Right hindlimb (tissue), 1 donor: ENCODE measurements at regions not wholly inside any gene's neighbourhood (a gene's known extent, or its start where the extent isn't known, plus 50 kb on each side); places are given as distances from the start of the nearest gene placed in this dataset.
"Not testable (repeated sequence)": the region's sequence is repeated elsewhere in the genome, so short reads cannot be mapped to it uniquely, and the experiment has no call there.

Source experiments
- DNase-seq: peaks from one replicate; pipeline ENCODE4 v3.0.0-alpha.2; 2018

- not testable (repeated sequence) for DNase-seq
Observed at GRCh38 chr2:156254637-156255067, 77.9 kb downstream of the NR4A2 start.

GRCh38 chr2:156253765-156254164, 78.8 kb downstream of the NR4A2 start:
- DNase-seq: no peak

- no peak for DNase-seq
Observed at GRCh38 chr2:156242874-156243273, 89.6 kb downstream of the NR4A2 start.

GRCh38 chr2:156237558-156237957, 95.0 kb downstream of the NR4A2 start:
- no peak for DNase-seq

- no peak for DNase-seq
Observed at GRCh38 chr2:156229724-156230362, 102.7 kb downstream of the NR4A2 start.

GRCh38 chr2:156223328-156223727, 109.2 kb downstream of the NR4A2 start:
- DNase-seq: not testable (repeated sequence)

GRCh38 chr2:156221703-156222102, 110.8 kb downstream of the NR4A2 start:
- no peak for DNase-seq

GRCh38 chr2:156219491-156220100, 112.9 kb downstream of the NR4A2 start:
- no peak for DNase-seq

- DNase-seq: no peak
Observed at GRCh38 chr2:156215656-156216055, 116.9 kb downstream of the NR4A2 start.

GRCh38 chr2:156211318-156211717, 121.2 kb downstream of the NR4A2 start:
- DNase-seq: no peak

GRCh38 chr2:156206355-156206754, 126.2 kb downstream of the NR4A2 start:
- no peak for DNase-seq

GRCh38 chr2:156199588-156199987, 132.9 kb downstream of the NR4A2 start:
- DNase-seq: no peak

GRCh38 chr2:156196031-156196430, 136.5 kb downstream of the NR4A2 start:
- no peak for DNase-seq

- DNase-seq: no peak
Observed at GRCh38 chr2:156192468-156192867, 140.1 kb downstream of the NR4A2 start.

GRCh38 chr2:156191527-156191926, 141.0 kb downstream of the NR4A2 start:
- DNase-seq: no peak

GRCh38 chr2:156190517-156190916, 142.0 kb downstream of the NR4A2 start:
- DNase-seq: no peak

- no peak for DNase-seq
Observed at GRCh38 chr2:156189584-156189983, 142.9 kb downstream of the NR4A2 start.

- no peak for DNase-seq
Observed at GRCh38 chr2:156189143-156189542, 143.4 kb downstream of the NR4A2 start.

GRCh38 chr2:156182132-156182531, 150.4 kb downstream of the NR4A2 start:
- no peak for DNase-seq

GRCh38 chr2:156181208-156181607, 151.3 kb downstream of the NR4A2 start:
- no peak for DNase-seq

GRCh38 chr2:156177654-156178053, 154.9 kb downstream of the NR4A2 start:
- DNase-seq: no peak

GRCh38 chr2:156175946-156176345, 156.6 kb downstream of the NR4A2 start:
- no peak for DNase-seq

- no peak for DNase-seq
Observed at GRCh38 chr2:156170929-156171328, 161.6 kb downstream of the NR4A2 start.

- DNase-seq: no peak
Observed at GRCh38 chr2:156165742-156166141, 166.8 kb downstream of the NR4A2 start.
